DMS114 treated with DMSO at 0.1 percent for 48 hours (cell line): ENCODE measurements at regions not wholly inside any gene's neighbourhood (a gene's known extent, or its start where the extent isn't known, plus 50 kb on each side); places are given as distances from the start of the nearest gene placed in this dataset.

ENCODE experiments used
- DNase-seq: peaks from one replicate; lab custom pipeline; 2025; ENCODE audit not compliant: unreplicated experiment; lab: John Stamatoyannopoulos, UW

GRCh38 chr1:5575396-5575940 lies 416.8 kb downstream of the NPHP4 start:
- DNase-seq = no peak

- no peak for DNase-seq
Measured at GRCh38 chr1:5574641-5575040, 417.6 kb downstream of the NPHP4 start.

- no peak for DNase-seq
Measured at GRCh38 chr1:5572794-5573193, 419.4 kb downstream of the NPHP4 start.

- no peak for DNase-seq
Measured at GRCh38 chr1:5571861-5572401, 420.3 kb downstream of the NPHP4 start.

GRCh38 chr1:5571438-5571837 lies 420.8 kb downstream of the NPHP4 start:
- DNase-seq = no peak

- no peak for DNase-seq
Measured at GRCh38 chr1:5570931-5571330, 421.3 kb downstream of the NPHP4 start.

GRCh38 chr1:5568321-5568720 lies 423.9 kb downstream of the NPHP4 start:
- DNase-seq = no peak

- DNase-seq = no peak
Measured at GRCh38 chr1:5567839-5568238, 424.4 kb downstream of the NPHP4 start.

GRCh38 chr1:5566924-5567323 lies 425.3 kb downstream of the NPHP4 start:
- no peak for DNase-seq

GRCh38 chr1:5565281-5566125 lies 426.7 kb downstream of the NPHP4 start:
- no peak for DNase-seq

- DNase-seq = no peak
Measured at GRCh38 chr1:5564578-5565257, 427.5 kb downstream of the NPHP4 start.

- no peak for DNase-seq
Measured at GRCh38 chr1:5563861-5564577, 428.2 kb downstream of the NPHP4 start.

- DNase-seq = no peak
Measured at GRCh38 chr1:5562769-5563168, 429.5 kb downstream of the NPHP4 start.

- DNase-seq = no peak
Measured at GRCh38 chr1:5562331-5562730, 429.9 kb downstream of the NPHP4 start.

- DNase-seq = no peak
Measured at GRCh38 chr1:5559078-5559477, 433.1 kb downstream of the NPHP4 start.

- no peak for DNase-seq
Measured at GRCh38 chr1:5555853-5556252, 436.4 kb downstream of the NPHP4 start.

- DNase-seq = no peak
Measured at GRCh38 chr1:5554784-5555183, 437.4 kb downstream of the NPHP4 start.

GRCh38 chr1:5554111-5554510 lies 438.1 kb downstream of the NPHP4 start:
- no peak for DNase-seq

- DNase-seq = no peak
Measured at GRCh38 chr1:5552787-5553484, 439.3 kb downstream of the NPHP4 start.

GRCh38 chr1:5551274-5551975 lies 440.8 kb downstream of the NPHP4 start:
- DNase-seq = no peak
